NCI-H2227 (cell line): ENCODE measurements at regions not wholly inside any gene's neighbourhood (a gene's known extent, or its start where the extent isn't known, plus 50 kb on each side); places are given as distances from the start of the nearest gene placed in this dataset.

Experiments
- DNase-seq: peaks from one replicate; lab custom pipeline; 2025; ENCODE audit not compliant: unreplicated experiment; lab: John Stamatoyannopoulos, UW

DNA sequence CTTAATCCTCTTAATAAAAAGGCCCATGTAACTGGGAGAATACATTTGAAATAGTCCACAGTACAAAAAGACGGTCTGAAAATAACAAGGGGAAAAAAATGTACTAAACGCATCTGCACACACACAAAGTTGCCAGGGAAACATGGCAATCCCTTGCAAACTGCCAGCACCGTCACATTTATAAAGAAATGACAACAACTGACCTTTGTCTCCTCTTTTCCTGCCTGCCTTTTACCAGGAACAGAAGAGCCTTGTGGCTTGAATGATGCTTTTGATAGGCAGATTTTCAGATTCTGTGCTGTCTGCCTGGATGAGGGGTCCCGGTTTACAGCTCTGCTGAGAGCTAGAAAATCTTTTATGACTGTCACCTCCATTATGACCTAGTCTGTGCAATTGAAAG is 308.6 kb upstream of the ZFP64 start:
- DNase-seq: peak; percentile 68

DNA sequence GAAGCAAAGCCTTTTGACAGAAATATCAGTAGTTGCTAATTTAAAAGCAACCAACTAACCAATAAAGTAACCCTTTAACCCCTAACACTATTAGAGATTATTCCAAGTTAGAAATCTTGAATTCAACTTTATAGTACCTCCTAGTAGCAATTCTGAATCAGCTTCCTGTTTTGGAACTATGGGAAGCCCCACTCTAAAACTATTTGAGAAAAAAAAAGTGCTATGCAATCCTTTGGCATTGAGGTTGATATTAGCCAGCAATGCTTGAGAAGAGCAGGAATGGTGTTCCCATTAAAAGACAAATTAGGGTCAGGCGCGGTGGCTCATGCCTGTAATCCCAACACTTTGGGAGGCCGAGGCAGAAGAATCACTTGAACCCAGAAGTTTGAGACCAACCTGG is 306.2 kb upstream of the ZFP64 start:
- DNase-seq: no peak

DNA sequence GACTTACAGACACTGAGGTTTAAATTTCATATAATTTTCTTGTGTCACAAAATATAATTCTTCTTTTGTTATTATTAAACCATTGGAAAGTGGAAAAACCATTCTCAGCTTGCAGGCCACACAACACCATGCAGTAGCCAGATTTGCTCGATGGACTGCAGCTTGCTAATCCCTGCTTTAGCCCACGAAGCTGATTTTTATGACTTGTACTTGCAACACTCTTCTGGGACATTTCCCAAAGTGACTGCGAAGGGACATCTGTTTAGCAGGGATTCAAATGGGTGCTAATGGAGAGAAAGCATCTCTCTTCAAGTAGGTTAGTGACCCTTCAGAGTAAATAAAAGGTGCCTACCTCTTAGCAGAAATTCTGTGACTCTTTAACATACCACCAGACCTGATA is 304.6 kb upstream of the ZFP64 start:
- DNase-seq: no peak

DNA sequence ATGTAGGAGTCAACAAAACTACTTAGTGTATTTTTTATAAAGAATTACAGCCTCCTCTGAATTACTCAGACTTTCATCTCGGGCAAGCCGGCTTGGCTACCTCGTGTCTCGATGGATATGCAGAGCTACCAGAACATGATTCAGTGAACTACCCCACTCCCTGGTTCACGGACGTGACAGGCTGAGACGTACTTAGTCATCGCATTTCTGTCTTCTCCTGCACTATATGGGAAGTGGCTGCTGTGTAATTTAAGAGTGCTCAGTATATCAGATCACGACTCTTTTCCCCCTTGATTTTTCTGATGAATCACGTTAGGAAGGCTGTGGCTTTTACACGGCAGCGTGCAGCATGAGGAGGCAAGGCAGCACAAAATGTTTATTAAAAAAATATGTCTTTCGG is 302.7 kb upstream of the ZFP64 start:
- DNase-seq: peak; percentile 34

DNA sequence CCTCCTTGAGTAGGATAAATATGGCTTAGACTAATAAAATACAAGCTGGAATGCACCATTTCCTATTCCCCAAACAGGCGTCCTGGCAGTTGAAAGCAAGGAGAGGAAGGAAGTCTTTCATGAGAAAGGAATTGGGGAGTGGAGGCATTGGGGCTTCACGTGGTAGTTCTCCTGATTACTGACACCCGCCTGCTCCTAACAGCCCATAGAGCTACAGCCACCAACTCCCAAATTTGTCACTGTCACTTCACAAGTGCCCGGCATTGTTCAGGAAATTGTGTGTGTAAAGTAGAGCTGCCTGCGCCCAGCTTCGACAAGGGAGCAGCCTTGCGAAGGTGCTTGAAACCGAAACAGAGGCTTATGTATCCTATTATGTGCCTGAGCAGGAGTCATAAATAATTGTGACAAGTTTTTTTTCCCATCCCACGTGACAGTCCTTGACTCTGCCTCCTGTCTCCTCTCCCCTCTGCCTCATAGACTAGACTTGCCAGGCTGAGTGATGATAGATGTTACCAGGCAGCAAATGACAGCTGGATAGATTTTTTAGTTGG is 301.7 kb upstream of the ZFP64 start:
- DNase-seq: peak; percentile 85

DNA sequence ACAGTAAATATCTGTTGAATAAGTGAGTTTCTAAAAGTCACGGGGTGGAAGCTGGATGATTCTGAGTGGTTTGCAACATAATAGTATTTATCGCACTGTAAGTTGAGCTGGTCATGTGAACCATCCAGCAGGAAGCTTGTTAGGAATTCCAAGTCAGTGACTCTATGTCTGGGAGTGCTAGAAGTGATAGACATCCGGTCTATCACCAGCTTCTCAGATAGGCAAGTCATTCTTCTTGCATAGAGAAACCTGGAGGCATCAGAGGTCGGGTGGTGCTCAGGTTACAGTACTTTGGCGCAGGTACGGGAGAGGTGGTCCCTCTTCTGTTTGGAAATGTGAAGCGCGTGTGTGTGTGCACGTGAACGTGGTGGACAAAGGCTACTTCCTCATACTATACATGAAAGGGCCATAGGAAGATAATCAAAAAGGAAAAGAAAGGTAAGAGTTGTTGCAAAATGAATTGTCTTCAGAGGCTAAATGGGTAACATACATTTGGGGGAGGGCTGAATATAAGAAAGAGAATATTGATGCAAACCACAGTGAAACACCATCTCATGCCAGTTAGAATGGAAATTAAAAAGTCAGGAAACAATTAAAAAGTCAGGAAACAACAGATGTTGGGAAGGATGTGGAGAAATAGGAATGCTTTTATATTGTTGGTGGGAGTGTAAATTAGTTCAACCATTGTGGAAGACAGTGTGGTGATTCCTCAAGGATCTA is 299.3 kb upstream of the ZFP64 start:
- no peak for DNase-seq

DNA sequence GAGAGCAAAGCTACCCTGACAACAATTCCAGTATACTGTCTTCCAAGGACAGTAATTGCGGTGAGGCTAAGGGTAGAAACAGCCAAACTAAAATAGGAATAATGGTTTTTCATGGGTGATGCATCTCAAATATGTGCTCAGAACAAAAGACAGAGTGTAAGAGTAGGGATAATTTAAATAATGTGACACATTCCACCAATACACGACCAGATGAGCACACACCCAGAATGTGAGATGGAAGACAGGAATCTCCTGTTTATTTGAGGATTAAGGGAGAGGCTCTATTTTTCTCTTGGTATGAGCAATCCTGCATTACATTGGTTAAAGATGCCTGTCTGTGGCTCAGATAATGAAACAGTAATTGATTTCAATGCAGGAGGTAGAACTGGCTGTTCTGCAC is 292.9 kb upstream of the ZFP64 start:
- DNase-seq: no peak

DNA sequence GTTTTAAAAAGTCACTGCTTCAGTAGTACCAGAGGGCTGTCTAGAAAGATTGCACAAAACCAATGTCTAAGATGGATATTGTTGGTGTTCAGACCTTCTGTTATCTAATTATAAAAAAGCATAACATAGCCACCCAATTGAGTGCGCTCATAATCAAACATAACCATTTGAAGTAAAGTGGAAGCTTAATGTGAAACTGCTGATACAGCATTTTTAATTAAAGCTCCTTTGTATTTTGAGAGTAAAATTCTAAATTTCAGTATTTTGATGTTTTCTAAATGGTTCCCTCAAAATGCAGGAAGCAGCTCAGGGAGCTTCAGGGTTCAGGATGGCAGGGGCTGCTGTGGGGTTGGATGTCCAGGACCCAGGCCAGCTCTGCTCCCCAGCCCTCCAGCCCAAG is 291.8 kb upstream of the ZFP64 start:
- DNase-seq: no peak

DNA sequence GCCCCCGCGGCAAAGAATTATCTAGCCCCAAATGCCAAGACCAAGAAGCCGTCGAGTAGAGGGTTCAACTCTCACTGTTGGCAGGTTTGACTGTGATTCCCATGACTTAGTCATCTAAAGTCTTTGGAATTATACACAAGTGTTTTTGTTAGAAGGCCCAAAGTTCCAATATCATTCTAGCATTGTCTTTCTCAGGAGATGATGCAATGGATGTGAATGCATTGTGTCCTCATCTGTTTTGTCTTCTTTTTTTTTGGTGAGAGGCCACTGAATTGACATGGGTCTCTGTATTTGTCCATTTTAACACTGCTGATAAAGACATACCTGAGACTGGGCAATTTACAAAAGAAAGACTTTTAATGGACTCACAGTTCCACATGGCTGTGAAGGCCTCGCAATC is 290.5 kb upstream of the ZFP64 start:
- no peak for DNase-seq

DNA sequence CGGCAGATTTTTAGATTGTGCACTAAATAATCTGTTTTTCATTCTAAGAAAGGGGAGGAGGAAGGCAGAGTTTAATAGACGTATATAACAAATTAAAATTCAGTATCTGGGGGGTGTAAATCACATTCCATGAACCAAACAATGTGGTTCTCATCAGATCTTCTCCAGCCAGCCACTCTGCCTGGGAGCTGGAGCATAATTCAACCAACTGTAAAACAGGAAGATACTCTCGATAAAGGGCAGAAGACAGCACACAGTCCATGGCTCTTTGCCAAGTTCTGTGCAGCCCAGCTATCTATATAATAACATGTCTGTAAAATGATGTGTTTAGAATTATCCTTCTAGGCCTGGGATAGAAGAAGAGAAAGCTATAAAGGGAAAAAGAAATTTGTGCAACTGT is 289.9 kb upstream of the ZFP64 start:
- DNase-seq: peak; percentile 83

DNA sequence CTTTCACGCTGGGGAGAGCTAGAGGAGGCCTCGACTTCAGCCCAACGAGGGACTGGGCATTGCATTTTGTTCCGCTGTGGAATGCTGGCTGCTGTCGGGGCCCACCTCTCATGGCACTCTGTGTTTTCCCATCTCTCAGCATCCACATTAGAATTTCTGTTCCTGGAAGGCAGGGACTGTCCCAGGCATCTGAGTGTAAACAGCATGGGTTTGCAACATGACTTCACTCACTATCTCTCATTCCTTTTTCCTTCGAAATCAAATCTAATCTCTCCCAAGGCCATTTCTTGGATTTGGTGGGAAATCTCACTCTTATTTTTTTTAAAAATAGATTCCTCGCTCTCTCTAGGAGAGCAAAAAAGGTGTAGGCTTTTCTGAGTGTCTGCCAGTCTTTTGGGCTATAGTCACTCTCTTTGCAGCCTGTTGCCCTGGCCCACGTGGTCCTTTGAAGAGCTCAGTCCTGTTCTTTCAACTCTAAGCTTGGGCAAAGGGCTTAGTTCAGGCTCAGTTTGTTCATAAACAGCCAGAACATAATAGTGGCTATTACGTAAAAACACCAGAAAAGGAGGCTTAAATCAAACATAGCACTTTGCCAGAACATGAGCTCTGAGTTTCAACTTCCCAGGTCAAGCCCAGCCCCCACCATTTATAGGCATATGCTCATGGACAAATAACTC is 284.6 kb upstream of the ZFP64 start:
- DNase-seq: no peak

DNA sequence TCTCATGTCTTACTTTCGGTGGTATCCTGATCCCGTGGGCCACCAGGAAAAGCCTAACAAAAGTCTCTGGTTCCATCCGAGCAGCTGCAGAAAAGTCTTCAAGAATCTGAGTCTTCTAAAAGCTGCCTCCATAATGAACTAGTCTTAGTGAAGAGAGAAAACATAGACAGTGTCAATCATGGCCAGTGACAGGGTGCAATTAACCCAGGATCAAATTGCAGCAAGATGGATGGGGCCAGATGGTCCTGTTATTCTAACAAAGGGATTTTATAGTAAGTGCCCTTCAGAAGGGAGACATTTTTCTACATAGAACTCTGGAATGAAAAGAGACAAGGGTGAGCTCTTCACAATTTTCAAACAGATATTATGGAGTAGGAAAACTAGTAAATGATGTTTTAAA is 281.6 kb upstream of the ZFP64 start:
- peak; percentile 84 for DNase-seq

DNA sequence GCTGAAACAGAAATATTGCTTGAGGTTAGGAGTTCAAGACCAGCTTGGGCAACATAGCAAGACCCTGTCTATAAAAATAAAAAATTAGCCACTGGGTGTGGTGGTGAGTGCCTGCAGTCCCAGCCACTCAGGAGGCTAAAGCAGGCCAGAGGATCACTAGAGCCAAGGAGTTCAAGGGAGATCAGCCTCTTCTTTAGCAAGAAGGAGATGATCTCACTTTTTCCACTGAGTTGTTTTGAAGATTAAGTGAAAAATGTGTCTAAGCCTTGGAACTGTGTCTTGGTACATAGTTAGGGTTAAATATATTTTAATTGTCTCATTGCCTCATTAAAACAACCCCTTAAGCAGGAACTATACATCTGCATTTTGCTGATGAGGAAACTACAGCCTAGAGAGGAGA is 279.0 kb upstream of the ZFP64 start:
- no peak for DNase-seq

DNA sequence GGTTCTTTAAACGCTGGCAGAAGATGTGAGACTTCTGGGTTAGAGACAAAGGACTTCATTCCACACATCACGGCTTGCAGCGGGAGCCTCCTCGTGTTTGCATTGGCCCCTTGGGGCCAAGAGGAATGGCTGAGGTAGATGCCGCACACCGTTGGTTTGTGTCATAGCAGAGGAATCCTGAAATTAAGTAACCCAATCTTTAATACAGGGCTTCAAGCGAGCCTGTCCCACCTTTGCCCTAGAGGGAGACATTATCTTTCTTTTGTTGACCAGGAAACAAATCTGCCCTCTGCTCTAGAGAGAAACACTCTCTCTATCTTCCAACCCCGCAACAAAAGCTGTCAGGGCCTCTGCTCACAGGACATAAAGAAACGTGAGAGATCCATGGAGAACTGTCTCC is 277.5 kb upstream of the ZFP64 start:
- DNase-seq: no peak

DNA sequence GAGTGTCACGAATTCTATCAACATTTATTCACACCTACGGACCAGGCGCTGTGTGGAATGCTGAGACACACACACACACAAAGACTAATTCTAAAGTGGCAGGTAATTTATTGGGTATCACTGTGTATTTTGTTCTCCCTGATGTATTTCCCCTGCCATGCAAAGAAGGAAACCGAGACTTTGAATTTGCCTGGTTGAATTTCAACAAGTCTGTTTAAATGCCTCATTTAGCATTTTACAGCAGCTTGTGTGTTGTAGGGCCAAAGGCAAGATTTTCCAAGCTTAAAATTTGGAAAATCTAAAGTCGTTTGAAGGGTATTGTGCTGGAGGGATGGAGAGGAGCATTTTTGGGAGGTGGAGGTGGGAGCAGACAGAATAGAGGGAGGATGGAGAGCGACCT is 274.4 kb upstream of the ZFP64 start:
- no peak for DNase-seq

DNA sequence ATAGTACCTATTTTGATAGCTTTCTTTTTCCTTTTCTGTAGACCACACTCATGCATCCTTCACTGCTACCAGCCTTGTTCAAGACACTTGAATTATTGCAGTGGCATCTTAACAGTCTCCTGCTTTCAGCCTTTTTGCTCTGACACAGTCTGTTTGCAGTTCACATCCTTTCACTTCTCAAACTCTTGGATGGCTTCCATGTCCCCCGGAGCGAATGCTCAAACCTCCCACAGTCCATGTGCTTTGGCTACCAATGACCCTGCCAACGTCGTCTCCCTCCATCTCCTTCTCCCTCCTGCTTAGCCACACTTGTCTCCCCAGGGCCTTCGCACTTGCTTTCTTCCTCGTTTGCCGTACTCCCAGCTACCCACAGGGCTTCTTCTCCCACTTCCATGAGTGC is 270.0 kb upstream of the ZFP64 start:
- no peak for DNase-seq

DNA sequence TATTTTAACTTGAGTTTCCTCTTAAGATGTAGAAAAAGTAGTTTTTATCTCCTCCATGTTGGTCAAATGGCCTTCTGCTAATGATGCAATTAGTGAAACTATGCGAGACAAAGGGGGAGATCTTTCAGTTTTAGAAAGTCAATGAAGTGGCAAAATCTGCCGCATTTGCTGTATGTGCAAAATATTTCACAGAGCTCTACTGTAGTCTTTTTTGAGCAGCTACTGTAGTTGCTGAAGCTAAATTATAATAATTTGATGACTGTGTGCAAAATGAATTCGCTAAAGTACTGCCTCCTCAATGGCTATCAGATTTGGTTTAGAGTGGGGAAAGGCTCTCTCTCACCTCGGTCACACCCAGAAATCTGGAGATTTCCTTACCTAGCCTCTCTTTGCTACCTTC is 267.6 kb upstream of the ZFP64 start:
- no peak for DNase-seq

DNA sequence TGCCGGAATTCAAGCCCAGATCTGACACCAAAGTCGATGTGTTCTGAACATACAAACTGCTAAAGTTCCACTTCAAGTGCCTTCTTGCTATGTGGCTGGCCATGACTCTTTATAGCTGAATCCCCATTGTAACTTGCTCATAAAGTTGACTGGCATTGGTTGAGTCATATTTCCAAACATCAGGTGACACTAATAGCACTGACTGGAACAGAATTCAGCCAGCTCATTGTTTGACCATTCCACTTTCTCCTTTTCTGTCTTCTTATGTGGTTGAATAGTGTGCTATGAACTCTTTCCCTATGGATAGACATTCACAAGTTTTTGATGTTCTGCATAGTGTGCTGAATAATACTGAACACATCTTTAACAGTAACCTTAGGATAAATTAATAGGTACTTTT is 266.2 kb upstream of the ZFP64 start:
- no peak for DNase-seq

DNA sequence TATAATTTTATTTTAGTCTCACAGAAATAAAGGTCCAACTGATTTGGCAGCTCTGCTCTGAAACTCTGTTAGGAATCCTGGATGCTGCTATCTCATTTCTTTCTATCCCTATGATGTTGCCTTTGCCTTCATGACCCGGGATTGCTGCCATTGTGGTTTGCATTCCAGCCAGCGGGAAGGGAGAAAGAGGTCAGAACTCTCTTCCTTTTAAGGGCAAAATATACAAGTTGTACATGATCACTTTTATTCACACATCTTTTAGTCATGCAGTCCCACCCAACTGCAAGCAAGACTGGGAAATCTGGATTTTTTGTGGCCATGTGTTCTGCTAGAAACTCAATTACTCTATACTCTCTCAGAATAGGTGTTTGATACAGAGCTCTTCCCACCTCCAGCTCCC is 263.1 kb upstream of the ZFP64 start:
- no peak for DNase-seq

DNA sequence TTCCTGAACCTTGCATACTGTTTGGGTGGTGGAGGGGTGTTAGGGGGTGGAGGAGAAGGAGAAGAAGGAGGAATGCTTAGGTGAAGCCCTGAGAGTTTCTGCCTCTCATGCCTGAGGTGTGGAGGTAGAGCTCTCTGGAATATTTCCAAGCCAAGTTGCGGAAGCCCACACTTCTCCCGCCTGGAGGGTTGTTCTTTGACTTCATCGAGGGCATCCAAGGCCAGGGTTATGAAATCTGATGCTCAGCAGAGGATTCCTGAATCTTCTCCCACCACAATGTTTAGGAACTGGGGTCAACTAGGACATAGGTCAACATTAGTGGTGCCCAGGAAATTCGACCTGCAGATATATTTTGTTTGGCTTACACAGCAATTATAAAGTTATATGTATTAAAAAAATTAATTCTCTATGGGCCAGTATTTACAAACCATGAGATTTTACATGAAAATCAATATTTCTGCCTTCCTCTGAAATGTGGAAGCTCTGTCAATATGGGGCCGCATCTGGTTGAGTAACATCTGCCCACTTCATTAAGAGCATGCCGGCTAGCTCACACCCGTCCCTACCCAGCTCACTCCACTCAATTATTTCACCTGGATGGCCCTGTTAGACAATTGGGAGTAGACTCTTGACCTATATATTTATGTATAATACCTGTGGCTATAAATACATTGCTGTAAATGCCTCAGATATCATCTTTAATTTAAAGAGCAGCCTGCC is 257.1 kb upstream of the ZFP64 start:
- DNase-seq: peak; percentile 29

DNA sequence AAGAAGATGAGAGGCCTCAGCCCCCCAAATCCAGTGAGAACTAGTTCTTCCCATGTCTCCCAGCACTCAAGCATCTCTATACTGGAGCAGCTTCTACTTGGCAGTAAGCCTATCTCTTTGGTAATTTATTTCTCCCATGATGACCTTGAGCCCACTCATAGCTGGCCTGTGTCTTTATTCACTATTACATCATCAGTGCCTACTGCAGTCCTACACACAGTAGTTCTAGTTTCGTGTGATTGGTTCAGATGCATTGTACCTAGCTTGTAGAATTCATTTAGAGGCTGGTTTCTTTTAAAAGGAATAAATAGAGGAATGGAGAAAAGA is 255.6 kb upstream of the ZFP64 start:
- no peak for DNase-seq
